ENCODE measurements at regions not wholly inside any gene's neighbourhood (a gene's known extent, or its start where the extent isn't known, plus 50 kb on each side); places are given as distances from the start of the nearest gene placed in this dataset.

DNA sequence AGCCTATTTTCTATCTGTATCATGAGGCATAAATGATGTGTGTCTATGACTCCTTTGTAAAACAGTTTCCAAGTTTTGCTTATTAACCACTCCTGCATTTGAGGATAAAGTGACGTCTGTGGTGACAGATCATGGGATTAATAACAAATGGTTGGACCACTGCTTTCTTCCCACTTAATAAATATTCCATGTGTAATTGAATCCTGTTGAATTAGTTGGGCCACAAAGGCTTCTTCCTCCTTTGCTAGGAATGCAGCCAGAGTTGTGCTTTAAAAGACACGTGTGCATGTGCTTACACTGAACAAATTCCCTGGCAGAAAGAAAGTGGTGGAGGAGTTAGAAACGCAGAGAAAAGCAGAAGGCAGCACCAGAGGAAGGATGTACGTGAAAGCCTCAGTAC, 150.2 kb downstream of the ACTBL2 start:
- no peak for DNase-seq

DNA sequence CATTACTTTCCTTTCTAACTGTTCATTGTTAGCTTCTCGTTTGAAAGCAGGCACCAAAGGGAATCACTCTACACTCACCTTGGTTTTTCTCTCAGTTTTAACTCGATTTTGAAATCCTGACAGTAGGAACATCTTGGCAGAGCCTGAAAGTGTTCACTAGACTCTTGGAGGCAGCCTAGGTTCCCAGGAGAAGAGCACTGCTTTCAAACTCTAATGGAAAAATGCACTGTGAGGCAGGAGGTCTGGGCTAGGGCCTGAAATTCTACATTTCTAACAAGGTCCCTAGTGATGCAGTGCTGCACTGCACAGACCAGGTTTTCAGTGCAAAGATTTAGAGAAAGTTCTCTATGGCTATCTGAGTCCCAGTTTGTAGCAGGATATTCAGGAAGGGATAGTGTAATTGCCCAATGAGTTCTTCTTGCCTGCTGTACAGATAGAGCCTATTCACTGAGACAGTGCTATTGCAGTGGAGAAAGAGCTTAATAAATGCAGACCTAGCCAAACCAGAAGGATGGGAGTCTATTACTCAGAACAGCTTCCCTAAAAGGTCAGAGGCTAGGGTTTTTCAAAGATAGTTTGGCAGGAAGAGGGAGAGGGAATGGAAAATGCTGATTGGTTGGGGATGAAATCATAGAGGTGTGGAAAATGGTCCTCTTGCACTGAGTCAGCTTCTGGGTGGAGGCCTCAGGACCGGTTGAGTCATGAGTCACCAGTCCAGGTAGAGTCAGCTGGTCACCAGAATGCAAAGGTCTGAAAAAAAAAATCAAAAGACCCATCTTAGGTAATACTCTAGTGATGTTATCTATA, 153.9 kb downstream of the GPBP1 start:
- no peak for DNase-seq

DNA sequence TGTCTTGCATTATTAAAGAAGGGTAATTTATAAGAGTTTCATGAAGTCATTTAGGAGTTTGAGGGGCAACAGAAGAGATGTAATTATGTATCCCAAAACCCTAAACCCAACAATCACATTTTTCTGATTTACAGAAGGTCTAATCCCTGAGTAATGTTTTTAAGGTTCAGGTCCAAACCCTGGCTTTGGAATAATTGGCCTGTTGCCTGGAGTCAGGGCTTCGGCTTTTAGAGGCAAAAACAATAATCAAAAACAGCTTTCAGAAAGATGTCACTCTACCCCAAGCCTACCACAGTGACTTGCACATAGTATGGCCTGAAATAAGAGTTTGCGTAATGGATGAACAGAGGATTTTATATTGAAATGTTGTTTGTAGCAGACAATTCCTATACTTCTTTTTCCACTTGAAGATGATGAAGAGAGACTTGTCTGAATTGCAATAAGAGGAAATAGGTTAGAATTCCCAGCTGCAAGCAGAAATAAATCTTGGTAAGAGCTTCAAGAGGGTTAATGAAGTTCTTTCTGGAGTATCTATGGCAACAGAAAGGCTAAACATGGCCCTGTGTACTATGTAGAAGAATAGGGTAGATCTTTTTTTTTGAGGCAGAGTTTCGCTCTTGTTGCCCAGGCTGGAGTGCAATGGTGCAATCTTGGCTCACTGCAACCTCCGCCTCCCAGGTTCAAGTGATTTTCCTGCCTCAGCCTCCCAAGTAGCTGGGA, 152.0 kb downstream of the GPBP1 start:
- no peak for DNase-seq

DNA sequence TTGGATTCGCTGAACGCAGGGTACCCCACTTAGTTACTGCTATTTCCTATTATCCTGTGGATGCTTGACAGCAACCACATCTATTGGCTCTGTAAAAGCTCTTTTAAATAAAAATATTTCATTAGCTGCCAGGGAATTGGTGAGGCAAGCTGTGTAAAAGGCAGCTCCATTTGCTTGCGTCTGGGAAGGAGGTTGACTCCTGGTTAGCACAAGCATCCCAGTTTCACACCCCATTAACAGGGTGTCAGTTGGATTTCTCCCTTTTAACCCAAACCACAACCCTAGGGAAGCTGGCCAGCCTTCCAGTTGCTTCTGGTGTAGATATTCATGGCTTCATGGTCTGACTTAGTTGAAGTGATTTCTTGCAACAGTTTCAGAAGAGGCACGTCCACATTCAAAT, 151.0 kb downstream of the GPBP1 start:
- no peak for DNase-seq

- DNase-seq = no peak
Measured at GRCh38 chr5:57324181-57324580, 150.3 kb downstream of the GPBP1 start.

DNA sequence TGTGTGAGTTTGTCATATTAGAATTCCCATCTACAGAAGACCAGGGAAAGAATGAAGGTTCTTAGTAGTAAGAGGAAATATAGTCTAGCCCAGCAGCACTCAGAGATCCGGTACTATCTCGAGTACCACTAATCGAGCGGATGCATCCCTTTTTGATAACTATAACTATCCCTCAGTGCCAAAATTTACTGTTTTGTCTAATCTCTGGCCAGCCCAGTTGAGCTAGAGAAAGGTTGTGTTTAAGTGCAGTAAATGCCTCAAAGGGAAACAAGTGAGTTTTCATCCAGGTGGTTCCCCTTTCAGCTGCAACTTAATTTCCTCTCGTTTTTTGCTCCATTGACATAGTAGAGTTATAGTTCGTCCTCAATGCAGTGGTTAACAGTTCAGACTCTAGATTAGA, 146.7 kb downstream of the GPBP1 start:
- no peak for DNase-seq

DNA sequence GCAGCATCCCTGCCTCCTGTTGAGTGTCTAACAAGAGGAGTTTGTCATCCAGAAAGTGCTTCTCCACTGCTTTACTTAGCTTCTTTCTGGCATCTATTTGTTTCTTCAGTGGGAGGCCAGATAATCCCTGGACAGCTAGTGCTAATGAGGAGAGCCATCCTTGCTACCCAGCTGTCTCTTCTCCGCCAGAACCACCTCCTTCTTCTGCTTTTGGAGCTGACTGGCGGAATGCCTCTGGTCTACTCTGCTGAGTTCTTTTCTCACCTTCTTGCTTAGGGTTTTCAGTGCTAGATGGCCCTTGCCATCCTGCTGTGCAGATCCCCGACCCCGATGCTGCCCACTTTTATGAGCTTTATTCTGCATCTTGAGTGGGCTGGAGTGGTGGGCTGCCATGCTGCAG, 145.8 kb downstream of the GPBP1 start:
- DNase-seq = no peak

GRCh38 chr5:57318251-57318650, 144.4 kb downstream of the GPBP1 start:
- DNase-seq = no peak

- no peak for DNase-seq
Measured at GRCh38 chr5:57317341-57317740, 143.5 kb downstream of the GPBP1 start.

- DNase-seq = no peak
Measured at GRCh38 chr5:57316798-57317327, 143.0 kb downstream of the GPBP1 start.

GRCh38 chr5:57315941-57316340, 142.1 kb downstream of the GPBP1 start:
- DNase-seq = no peak

Data from GDM1 (cell line).